ENCODE measurements at regions not wholly inside any gene's neighbourhood (a gene's known extent, or its start where the extent isn't known, plus 50 kb on each side); places are given as distances from the start of the nearest gene placed in this dataset.

GRCh38 chr12:132407451-132407961 is 78.1 kb upstream of the GALNT9 start:
- DNase-seq (ENCODE audit: low spot score), result no peak

- DNase-seq (ENCODE audit: low spot score), result no peak
Observed at GRCh38 chr12:132406493-132407450, 77.4 kb upstream of the GALNT9 start.

GRCh38 chr12:132405742-132406251 is 76.4 kb upstream of the GALNT9 start:
- DNase-seq (ENCODE audit: low spot score), result no peak

- DNase-seq (ENCODE audit: low spot score), result no peak
Observed at GRCh38 chr12:132404951-132405741, 75.8 kb upstream of the GALNT9 start.

GRCh38 chr12:132404435-132404855 is 75.1 kb upstream of the GALNT9 start:
- DNase-seq (ENCODE audit: low spot score), result no peak

GRCh38 chr12:132403636-132404434 is 74.4 kb upstream of the GALNT9 start:
- no peak for DNase-seq (ENCODE audit: low spot score)

GRCh38 chr12:132402831-132403416 is 73.5 kb upstream of the GALNT9 start:
- no peak for DNase-seq (ENCODE audit: low spot score)

GRCh38 chr12:132401982-132402381 is 72.6 kb upstream of the GALNT9 start:
- DNase-seq (ENCODE audit: low spot score), result no peak

- no peak for DNase-seq (ENCODE audit: low spot score)
Observed at GRCh38 chr12:132400011-132400641, 70.7 kb upstream of the GALNT9 start.

- no peak for DNase-seq (ENCODE audit: low spot score)
Observed at GRCh38 chr12:132399092-132400010, 70.0 kb upstream of the GALNT9 start.

GRCh38 chr12:132398386-132398991 is 69.1 kb upstream of the GALNT9 start:
- DNase-seq (ENCODE audit: low spot score), result no peak

GRCh38 chr12:132397934-132398385 is 68.6 kb upstream of the GALNT9 start:
- no peak for DNase-seq (ENCODE audit: low spot score)

- no peak for DNase-seq (ENCODE audit: low spot score)
Observed at GRCh38 chr12:132397152-132397933, 68.0 kb upstream of the GALNT9 start.

GRCh38 chr12:132396657-132397056 is 67.3 kb upstream of the GALNT9 start:
- no peak for DNase-seq (ENCODE audit: low spot score)

GRCh38 chr12:132395908-132396305 is 66.5 kb upstream of the GALNT9 start:
- DNase-seq (ENCODE audit: low spot score), result no peak

GRCh38 chr12:132395192-132395907 is 66.0 kb upstream of the GALNT9 start:
- no peak for DNase-seq (ENCODE audit: low spot score)

Measured in kidney capillary endothelial cell (primary cell).